ENCODE measurements at regions not wholly inside any gene's neighbourhood (a gene's known extent, or its start where the extent isn't known, plus 50 kb on each side); places are given as distances from the start of the nearest gene placed in this dataset.

- no peak for FAIRE-seq
These were observed 50.3 kb upstream of the GADD45G start for GRCh38 chr9:89554307-89555035.

GRCh38 chr9:89553451-89554010, 51.3 kb upstream of the GADD45G start:
- FAIRE-seq, result no peak

DNA sequence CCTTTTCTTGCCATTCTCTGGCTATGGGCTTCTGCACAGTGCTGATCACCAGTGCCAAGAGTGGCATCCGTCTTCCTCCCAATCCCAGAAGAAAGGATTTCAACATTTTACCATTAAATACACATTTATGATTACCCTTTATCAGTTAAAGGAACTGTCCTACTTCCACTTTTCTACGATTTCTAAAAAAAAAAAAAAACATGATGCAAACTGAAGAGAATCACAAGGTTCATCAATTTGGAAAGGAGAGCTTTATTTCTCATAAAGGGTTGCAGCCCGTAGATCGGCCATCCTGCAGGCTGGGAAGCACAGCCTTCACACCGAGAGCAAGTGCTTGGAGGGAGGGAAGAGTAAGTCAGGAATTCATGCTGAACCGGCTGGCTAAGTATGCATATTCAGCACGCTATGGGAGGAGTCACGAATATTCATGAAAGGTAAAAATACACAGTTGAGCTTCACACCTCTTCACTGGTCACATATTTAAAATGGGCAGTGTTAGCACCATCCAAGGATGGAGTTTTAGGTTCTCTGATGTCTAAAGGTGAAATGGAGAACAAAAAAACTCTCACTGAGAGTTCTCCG, 52.5 kb upstream of the SEMA4D start:
- no peak for FAIRE-seq

GRCh38 chr9:89549031-89549644, 51.2 kb upstream of the SEMA4D start:
- peak; percentile 41 for FAIRE-seq

DNA sequence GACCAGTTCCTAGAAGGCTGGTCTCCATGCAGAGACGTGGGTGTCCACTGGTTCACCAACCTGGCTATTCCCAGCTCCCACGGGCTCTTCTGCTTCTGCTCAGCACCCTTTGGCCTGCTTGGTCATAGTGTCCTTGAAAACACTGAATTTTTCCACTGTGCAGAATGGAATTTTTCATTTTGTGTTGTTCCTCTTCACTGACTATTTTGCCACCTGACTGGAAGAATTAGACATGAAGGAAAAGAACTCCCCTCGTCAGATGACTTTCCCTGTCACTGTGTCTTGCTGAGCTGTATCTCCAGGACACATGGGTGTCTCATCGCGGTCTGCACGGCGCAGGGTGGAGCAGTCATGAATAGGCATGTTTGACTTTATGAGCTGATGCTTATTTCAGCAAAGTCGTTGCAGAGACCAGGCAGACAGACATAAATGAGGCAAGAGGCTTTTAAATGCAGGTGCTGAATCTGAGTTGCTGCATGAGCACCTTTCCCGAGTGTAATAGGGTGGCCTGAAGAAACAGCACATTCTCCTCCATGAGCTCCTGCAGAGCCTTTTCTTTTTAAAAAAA, 50.2 kb upstream of the SEMA4D start:
- no peak for FAIRE-seq

Measured in colon (tissue), 2 donors.